Dendritic cell treated with granulocyte-macrophage colony-stimulating factor and Interleukin-4, amounts not matched to agents 40 ng/mL and 50 ng/mL, for 4 days (primary cell): ENCODE measurements at regions not wholly inside any gene's neighbourhood (a gene's known extent, or its start where the extent isn't known, plus 50 kb on each side); places are given as distances from the start of the nearest gene placed in this dataset.
"Not testable (repeated sequence)": the region's sequence is repeated elsewhere in the genome, so short reads cannot be mapped to it uniquely, and the experiment has no call there.

Source experiments
- H3K27ac Mint-ChIP-seq: one replicate; pipeline ENCODE4 v1.8.0; 2022; ENCODE audit warnings: mild to moderate bottlenecking, mixed read lengths
- H3K27me3 Mint-ChIP-seq: one replicate; pipeline ENCODE4 v1.8.0; 2022; ENCODE audit warnings: mild to moderate bottlenecking, mixed read lengths
- H3K36me3 Mint-ChIP-seq: one replicate; pipeline ENCODE4 v1.8.0; 2022; ENCODE audit warnings: low read depth, mixed read lengths
- H3K4me1 Mint-ChIP-seq: one replicate; pipeline ENCODE4 v1.8.0; 2022; ENCODE audit warnings: low read depth, mixed read lengths
- H3K4me3 Mint-ChIP-seq: one replicate; pipeline ENCODE4 v1.8.0; 2022; ENCODE audit warnings: mild to moderate bottlenecking, moderate library complexity, mixed read lengths
- H3K9me3 Mint-ChIP-seq: one replicate; pipeline ENCODE4 v1.8.0; 2022; ENCODE audit warnings: mixed read lengths
- intact Hi-C: fragments of 100-400 bp; cut with micrococcal nuclease; formaldehyde crosslinking; loops from one replicate; pipeline ENCODE4 v1.15.0; 2022

GRCh38 chrX:113873056-113873455, 710.8 kb upstream of the HTR2C start:
- H3K27me3 Mint-ChIP-seq: no peaks in the 10 kb centered on the region
- H3K27ac Mint-ChIP-seq: no peak overlapping the region
- H3K9me3 Mint-ChIP-seq: no peaks in the 10 kb centered on the region
- no peak overlapping the region for H3K4me3 Mint-ChIP-seq
- H3K4me1 Mint-ChIP-seq: no peaks in the 10 kb centered on the region
- intact Hi-C loops: no loop called here
- no peaks in the 10 kb centered on the region for H3K36me3 Mint-ChIP-seq

- H3K36me3 Mint-ChIP-seq: no peaks in the 10 kb centered on the region
- no peaks in the 10 kb centered on the region for H3K9me3 Mint-ChIP-seq
- no peak overlapping the region for H3K4me3 Mint-ChIP-seq
- H3K27me3 Mint-ChIP-seq: no peaks in the 10 kb centered on the region
- intact Hi-C loops: no loop called here
- H3K4me1 Mint-ChIP-seq: no peaks in the 10 kb centered on the region
- H3K27ac Mint-ChIP-seq: no peak overlapping the region
These were observed 715.2 kb upstream of the HTR2C start for GRCh38 chrX:113868711-113869110.

- H3K27ac Mint-ChIP-seq: no peak overlapping the region
- no peak overlapping the region for H3K4me3 Mint-ChIP-seq
- no peaks in the 10 kb centered on the region for H3K27me3 Mint-ChIP-seq
- no peaks in the 10 kb centered on the region for H3K4me1 Mint-ChIP-seq
- intact Hi-C loops: no loop called here
- no peaks in the 10 kb centered on the region for H3K36me3 Mint-ChIP-seq
- H3K9me3 Mint-ChIP-seq: peaks cover 2% of the 10 kb centered on the region
These were observed 715.7 kb upstream of the HTR2C start for GRCh38 chrX:113868177-113868576.

- Mint-ChIP-seq H3K4me3 (no peak overlapping the region), H3K36me3 (no peaks in the 10 kb centered on the region), H3K27ac (no peak overlapping the region), H3K27me3 (no peaks in the 10 kb centered on the region), H3K4me1 (no peaks in the 10 kb centered on the region), H3K9me3 (no peaks in the 10 kb centered on the region)
- intact Hi-C loops: no loop called here
These were observed 734.5 kb upstream of the HTR2C start for GRCh38 chrX:113849408-113849807.

- Mint-ChIP-seq H3K4me1 (no peaks in the 10 kb centered on the region), H3K27me3 (no peaks in the 10 kb centered on the region), H3K4me3 (no peak overlapping the region), H3K9me3 (no peaks in the 10 kb centered on the region), H3K36me3 (no peaks in the 10 kb centered on the region), H3K27ac (no peak overlapping the region)
- intact Hi-C loops: no loop called here
These were observed 750.5 kb upstream of the HTR2C start for GRCh38 chrX:113833096-113834055.

GRCh38 chrX:113828470-113828869, 755.4 kb upstream of the HTR2C start:
- intact Hi-C loops: no loop called here
- no peaks in the 10 kb centered on the region for H3K4me1 Mint-ChIP-seq
- no peak overlapping the region for H3K4me3 Mint-ChIP-seq
- H3K36me3 Mint-ChIP-seq: no peaks in the 10 kb centered on the region
- H3K27me3 Mint-ChIP-seq: no peaks in the 10 kb centered on the region
- no peaks in the 10 kb centered on the region for H3K9me3 Mint-ChIP-seq
- H3K27ac Mint-ChIP-seq: no peak overlapping the region

- Mint-ChIP-seq H3K27me3 (no peaks in the 10 kb centered on the region), H3K9me3 (peaks cover 14% of the 10 kb centered on the region), H3K4me3 (no peak overlapping the region), H3K27ac (no peak overlapping the region), H3K4me1 (no peaks in the 10 kb centered on the region), H3K36me3 (no peaks in the 10 kb centered on the region)
- intact Hi-C loops: no loop called here
These were observed 765.5 kb upstream of the HTR2C start for GRCh38 chrX:113818346-113818745.

- H3K4me1 Mint-ChIP-seq: no peaks in the 10 kb centered on the region
- no peak overlapping the region for H3K27ac Mint-ChIP-seq
- H3K27me3 Mint-ChIP-seq: no peaks in the 10 kb centered on the region
- no peaks in the 10 kb centered on the region for H3K9me3 Mint-ChIP-seq
- H3K36me3 Mint-ChIP-seq: no peaks in the 10 kb centered on the region
- no peak overlapping the region for H3K4me3 Mint-ChIP-seq
- intact Hi-C loops: no loop called here
These were observed 779.1 kb upstream of the HTR2C start for GRCh38 chrX:113804819-113805218.

GRCh38 chrX:113804291-113804690, 779.6 kb upstream of the HTR2C start:
- H3K27ac Mint-ChIP-seq: no peak overlapping the region
- H3K4me3 Mint-ChIP-seq: no peak overlapping the region
- intact Hi-C loops: no loop called here
- no peaks in the 10 kb centered on the region for H3K27me3 Mint-ChIP-seq
- H3K9me3 Mint-ChIP-seq: no peaks in the 10 kb centered on the region
- H3K36me3 Mint-ChIP-seq: no peaks in the 10 kb centered on the region
- H3K4me1 Mint-ChIP-seq: no peaks in the 10 kb centered on the region

GRCh38 chrX:113802837-113803236, 781.0 kb upstream of the HTR2C start:
- Mint-ChIP-seq H3K36me3 (no peaks in the 10 kb centered on the region), H3K4me3 (no peak overlapping the region), H3K27ac (no peak overlapping the region), H3K9me3 (no peaks in the 10 kb centered on the region), H3K4me1 (no peaks in the 10 kb centered on the region), H3K27me3 (no peaks in the 10 kb centered on the region)
- intact Hi-C loops: no loop called here

GRCh38 chrX:113800955-113801354, 782.9 kb upstream of the HTR2C start:
- Mint-ChIP-seq H3K9me3 (peaks cover 3% of the 10 kb centered on the region), H3K4me1 (no peaks in the 10 kb centered on the region), H3K27me3 (no peaks in the 10 kb centered on the region), H3K27ac (no peak overlapping the region), H3K4me3 (no peak overlapping the region), H3K36me3 (no peaks in the 10 kb centered on the region)
- intact Hi-C loops: no loop called here

- Mint-ChIP-seq H3K4me1 (no peaks in the 10 kb centered on the region), H3K9me3 (peaks cover 11% of the 10 kb centered on the region), H3K4me3 (no peak overlapping the region), H3K27ac (no peak overlapping the region), H3K36me3 (no peaks in the 10 kb centered on the region), H3K27me3 (no peaks in the 10 kb centered on the region)
- intact Hi-C loops: no loop called here
These were observed 790.3 kb upstream of the HTR2C start for GRCh38 chrX:113793563-113793962.

- Mint-ChIP-seq H3K9me3 (peaks cover 8% of the 10 kb centered on the region), H3K27me3 (no peaks in the 10 kb centered on the region), H3K4me1 (no peaks in the 10 kb centered on the region), H3K27ac (no peak overlapping the region), H3K4me3 (no peak overlapping the region), H3K36me3 (no peaks in the 10 kb centered on the region)
- intact Hi-C loops: no loop called here
These were observed 792.9 kb upstream of the HTR2C start for GRCh38 chrX:113790987-113791386.

GRCh38 chrX:113784754-113785153, 799.1 kb upstream of the HTR2C start:
- H3K9me3 Mint-ChIP-seq, H3K27ac Mint-ChIP-seq, H3K27me3 Mint-ChIP-seq, intact Hi-C loops, H3K4me1 Mint-ChIP-seq, H3K4me3 Mint-ChIP-seq, H3K36me3 Mint-ChIP-seq: not testable (repeated sequence)

- no peaks in the 10 kb centered on the region for H3K4me1 Mint-ChIP-seq
- H3K27ac Mint-ChIP-seq: no peak overlapping the region
- intact Hi-C loops: no loop called here
These were observed 813.1 kb upstream of the HTR2C start for GRCh38 chrX:113770806-113771205.

More at GRCh38 chrX:113770806-113771205, 813.1 kb upstream of the HTR2C start:
- Mint-ChIP-seq H3K4me3 (no peak overlapping the region), H3K27me3 (no peaks in the 10 kb centered on the region), H3K9me3 (no peaks in the 10 kb centered on the region), H3K36me3 (no peaks in the 10 kb centered on the region)
